Activated T-cell treated with anti-CD3 and anti-CD28 coated beads, Interleukin-2, amount 50 U/mL, for 1 hour (primary cell): ENCODE measurements at regions not wholly inside any gene's neighbourhood (a gene's known extent, or its start where the extent isn't known, plus 50 kb on each side); places are given as distances from the start of the nearest gene placed in this dataset.

Source experiments
- DNase-seq: peaks from one replicate; pipeline ENCODE4 v3.0.0-alpha.2; 2020

DNA sequence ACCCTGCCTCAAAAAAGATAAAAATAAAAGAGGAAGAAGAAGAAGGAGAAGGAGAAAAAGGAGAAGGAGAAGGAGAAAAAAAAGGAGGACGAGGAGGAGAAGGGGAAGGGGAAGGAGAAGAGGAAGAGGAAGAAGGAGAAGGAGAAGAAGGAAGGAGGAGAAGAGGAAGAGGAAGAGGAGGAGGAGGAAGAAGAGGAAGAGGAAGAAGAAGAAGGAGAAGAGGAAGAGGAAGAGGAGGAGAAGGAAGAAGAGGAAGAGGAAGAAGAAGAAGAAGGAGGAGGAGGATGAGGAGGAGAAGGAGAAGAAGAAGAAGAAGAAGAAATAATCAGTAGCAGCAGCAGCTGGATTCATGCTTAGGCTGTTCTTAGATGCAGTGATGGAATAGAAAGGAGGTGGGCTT is 159.7 kb downstream of the TFCP2L1 start:
- no peak for DNase-seq

DNA sequence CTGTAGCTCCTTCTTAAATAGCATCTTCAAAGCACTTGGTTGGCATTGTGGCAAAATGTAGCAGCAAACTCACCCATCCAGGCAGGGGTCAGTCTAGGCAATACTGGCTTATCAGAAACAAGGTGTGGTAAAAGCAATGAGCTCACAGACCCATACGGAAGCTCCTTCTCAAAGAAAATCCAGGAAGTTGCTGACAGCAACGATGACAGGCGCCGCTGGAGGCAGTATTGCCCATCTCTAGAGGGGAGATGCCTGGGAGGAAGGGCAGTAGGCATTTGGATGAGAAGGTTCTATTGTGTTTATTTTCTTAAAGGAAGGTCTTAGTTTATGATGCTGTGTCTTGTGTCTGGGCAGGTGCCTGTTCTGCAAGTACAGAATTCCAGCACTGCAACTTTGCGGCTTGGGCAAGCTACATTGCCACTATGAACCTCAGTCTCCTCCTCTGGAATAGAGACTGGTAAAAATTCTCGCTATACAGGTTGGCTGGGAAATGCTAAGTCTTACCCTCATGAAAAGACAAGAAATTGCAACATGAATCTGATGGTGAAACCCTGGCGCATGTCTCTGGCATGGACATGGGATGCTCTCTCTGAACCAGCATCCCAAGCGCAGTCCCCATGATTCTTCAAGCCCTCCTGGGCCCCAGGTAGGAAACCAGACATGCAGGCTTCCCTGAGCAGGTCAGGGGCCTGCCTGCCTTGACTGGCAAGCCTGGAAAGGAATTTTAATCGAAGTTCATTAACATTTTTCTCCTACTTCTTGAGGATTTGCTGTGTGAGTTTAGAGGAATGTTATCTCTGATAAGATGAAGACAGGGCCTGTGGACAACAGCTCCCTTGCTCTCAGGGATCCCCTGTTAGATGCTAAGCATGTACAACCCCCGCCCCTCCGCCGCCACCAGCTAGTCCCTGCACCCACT is 156.0 kb downstream of the TFCP2L1 start:
- DNase-seq = no peak

DNA sequence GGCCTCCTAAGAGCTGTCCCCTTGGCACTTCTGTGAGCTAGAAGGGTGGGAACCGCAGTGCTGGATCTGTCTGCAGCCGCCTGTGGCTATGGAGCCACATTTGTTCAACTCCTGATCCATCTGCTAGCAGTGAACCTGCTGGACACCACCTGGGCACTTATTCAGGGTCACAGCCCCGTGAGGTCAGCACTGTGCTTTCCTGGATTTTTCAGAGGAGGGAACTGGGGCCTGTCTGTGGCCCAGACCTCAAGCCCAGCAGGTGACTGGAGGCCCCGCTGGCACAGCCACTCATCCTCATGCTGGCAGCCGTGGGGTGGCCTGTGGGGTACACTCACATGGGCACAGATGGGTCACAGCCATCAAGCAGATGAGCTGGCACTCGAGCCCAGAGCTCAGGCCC is 155.3 kb downstream of the TFCP2L1 start:
- DNase-seq = no peak

DNA sequence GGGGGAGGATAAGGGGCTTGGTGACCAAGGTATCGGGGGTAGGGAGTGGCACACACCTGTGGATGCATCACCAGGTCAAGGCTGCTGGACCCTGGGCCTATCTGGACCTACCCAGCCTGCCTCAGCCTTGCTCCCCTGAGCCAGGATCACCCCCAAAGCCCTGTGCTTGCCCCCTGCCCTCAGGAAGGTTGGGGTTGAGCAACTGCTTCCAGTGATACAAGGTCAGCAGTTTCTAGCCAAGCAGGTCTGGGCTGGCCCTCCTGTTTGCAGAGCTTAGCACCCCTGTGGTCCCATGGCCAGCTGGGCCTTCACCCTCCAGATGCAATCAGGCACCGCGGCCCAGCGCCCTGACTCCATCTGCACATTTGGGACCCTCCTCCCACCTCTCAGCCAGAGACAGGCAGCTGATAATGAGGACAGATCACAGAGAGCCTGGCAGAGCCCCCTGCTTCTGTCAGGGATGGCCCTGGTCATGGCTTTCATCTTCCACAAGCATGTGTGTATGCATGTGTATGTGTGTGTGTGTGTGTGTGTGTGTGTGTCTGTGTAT is 154.6 kb downstream of the TFCP2L1 start:
- DNase-seq = no peak

DNA sequence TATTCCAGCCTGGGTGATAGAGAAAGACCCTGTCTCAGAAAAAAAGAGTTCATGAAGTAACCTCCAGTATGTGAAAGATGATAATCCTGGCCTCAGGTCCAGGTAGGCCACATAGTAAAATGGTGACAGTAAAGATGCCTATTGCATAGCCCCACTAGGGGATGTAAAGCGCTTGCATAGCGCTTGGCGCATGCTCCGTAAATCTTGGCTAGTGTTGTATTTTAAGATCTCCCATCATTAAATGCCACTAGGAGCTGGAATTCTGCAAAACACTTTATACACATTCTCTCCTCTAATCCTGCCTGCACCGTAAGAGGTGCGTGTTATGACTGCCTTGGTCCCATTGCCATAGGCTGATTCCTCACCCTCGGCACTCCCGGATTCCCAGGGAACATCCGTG is 153.6 kb downstream of the TFCP2L1 start:
- DNase-seq = no peak

DNA sequence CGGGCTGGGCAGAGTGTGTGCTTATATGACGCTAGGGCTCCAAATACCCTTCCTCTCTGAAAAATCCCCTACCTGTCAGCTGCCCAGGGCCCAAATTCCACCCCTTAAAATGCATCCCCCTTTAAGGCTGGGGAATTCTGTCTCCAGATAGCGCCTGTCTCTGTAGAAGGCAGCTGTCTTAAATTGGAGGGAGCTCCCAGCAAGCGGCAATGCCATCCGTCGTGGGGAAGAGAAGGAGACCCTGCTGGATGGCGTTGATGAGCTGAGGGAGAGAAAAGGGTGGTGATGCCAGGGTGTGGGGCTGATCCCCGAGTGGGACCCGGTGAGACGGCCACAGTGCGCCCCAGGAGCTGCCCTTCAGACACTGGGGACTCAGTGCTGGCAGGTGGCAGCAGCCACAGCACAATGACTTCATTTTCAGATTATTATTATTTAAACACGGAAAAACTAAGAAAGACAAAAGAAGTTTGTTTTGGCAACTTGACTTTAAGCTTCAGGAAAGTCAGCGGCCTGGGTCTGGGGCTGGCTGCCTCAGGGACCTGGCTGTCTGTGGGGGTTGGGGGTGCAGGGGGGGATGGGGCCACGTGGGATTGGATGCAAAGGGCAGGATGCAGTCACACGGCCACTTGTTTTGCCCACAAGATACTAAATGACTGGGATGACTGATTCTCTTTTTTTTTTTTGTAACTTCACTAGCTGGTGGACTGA is 152.8 kb downstream of the TFCP2L1 start:
- DNase-seq = no peak

DNA sequence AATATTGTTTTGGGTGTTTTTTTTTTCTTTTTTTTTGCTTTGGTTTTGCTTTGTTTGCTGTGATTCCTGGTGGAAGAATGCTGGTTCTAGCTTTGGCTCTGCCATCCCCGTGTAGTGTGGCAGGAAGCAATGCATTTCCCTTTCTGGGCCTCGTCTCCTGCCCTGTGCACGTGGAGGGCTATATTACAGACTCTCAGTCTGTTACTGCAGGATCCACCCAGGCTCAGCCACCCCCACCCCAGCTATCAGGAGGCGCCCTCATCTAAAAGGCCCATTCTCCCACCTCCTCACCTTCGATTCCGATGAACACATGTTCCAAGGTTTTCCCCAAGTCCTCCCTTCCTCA is 152.3 kb downstream of the TFCP2L1 start:
- DNase-seq = no peak

DNA sequence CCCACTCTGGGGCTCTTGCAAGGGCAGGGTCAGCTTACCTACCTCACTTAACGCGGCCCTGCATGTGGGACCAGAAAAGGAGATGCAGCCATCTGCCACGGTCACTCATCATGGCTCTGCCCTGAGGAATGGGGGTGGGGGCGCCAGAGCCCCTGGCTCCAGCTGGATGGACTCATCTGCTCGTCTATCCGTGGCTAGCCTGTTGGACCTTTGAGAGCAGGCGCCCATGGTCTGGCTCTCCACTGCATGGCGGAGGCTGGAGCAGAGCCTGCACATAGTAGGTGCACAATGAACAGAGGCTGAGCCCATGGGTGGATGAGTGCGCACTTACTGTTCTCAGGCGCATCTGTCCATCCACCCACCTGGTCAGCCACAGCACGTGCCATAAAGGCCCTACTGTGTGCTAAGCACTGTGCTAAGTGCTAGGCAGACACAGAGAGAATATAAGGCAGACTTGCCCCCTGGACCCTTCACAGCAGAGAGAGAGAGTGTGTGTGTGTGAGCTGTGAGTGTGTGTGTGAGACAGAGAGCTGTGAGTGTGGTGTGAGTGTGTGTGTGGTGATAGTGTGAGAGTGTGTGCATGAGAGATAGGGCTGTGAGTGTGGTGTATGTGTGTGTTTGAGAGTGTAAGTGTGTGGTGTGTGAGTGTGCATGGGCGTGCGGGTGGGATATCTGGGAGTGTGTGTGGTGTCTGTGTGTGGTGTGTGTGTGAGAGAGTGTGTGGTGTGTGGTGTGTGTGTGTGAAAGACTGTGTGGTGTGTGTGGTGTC is 151.3 kb downstream of the TFCP2L1 start:
- no peak for DNase-seq

DNA sequence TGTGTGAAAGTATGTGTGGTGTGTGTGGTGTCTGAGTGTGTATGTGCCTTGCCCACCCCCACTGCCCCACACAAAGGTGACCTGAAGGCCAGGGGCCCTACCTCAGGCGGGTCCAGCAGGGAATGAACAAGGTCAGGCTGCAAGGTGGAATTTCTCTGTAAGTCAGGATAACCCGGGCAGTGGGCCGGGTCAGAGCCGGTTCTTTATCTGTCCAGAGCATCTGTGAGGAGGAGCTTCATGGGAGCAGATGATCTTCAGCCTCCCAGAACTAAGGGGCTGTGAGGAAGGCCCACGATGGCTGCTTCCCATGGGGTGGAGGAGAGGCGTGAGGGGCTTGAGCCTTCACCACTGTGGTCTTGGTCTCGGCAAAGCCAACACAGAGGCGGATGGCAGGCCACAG is 150.3 kb downstream of the TFCP2L1 start:
- no peak for DNase-seq

DNA sequence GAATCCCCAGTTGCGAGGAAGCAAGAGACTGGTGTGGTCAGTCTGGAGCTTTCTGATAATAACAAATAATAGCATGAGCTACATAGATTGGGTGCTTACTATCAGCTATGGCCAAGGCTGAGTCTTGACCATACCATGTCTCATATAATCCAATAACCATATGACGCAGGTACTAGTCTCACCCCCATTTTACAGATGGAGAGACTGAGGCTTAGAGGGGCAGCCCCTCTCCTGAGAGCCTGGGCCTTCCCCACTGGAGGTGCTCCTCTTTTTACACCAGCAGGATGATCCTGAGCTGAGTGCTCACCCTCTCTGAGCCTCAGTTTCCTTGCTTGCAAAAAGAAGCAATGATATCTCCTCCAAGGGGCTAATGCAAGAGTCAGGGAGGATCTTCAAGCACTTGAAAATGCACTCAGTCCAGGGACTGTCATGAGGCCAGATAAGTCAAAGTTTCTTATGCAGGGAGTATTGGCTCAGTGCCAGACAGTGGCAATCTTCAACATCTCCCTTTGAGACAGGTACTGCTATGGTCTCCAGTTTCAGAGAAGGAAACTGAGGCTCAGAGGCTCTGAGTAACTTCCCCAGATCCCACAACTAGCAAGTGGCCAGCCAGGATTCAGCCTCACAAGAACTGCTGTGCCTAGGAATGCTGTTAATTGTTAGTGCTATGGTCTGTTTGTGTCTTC is 149.7 kb downstream of the TFCP2L1 start:
- DNase-seq = no peak

DNA sequence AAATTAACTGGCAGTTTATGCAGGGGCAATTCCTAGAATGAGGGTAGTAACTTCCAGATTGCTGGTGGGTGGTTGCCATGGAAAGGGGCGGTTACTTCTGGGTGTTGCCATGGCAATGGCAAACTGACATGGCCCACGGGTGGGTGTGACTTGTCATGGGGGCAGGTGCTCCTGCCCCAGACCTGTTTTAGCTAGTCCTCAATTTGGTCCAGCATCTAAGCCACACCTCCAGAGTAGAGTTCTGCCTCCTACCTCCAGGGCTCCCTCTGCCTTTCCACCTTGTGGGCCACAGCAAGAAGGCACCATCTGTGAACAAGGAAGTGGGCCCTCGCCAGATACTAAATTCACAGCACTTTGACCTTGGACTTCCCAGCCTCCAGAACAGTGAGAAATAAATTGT is 148.7 kb downstream of the TFCP2L1 start:
- no peak for DNase-seq

DNA sequence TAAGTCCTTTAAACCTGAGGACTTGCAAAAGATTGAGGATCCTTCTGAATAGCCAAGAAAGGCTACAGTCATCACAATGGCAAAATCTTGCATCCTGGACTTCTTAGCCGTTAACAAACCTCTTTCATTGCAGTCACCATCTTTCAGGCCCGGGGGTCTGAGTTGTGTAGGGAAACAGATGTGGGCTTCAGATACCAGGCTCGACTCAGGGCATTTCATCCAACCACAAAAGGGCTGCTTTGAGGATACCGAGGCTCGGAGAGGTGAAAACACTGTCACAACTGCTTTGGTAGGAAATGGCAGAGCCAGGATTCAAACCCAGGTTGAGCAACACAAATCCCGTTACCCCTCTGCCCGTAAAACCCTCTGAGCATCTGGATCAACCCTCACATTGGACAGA is 147.4 kb downstream of the TFCP2L1 start:
- no peak for DNase-seq

DNA sequence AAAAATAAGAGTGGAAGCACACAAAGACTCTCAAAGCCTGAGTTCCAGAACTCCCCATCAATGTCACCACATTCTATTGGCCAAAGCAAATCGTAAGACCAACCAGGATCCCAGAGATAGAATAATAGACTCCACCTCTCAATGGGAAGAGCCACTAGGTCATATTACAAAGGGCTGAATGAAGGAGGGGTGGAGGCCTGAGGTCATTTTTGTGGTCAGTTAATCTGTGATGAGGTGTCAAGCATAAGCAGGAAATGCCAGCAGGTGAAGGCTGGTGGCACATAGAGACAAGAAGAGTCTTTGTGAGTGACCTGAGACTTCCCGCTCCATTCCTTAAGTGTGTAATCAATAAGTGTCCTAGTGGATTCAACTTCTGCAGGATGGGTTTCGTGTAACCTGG is 144.3 kb downstream of the TFCP2L1 start:
- no peak for DNase-seq

DNA sequence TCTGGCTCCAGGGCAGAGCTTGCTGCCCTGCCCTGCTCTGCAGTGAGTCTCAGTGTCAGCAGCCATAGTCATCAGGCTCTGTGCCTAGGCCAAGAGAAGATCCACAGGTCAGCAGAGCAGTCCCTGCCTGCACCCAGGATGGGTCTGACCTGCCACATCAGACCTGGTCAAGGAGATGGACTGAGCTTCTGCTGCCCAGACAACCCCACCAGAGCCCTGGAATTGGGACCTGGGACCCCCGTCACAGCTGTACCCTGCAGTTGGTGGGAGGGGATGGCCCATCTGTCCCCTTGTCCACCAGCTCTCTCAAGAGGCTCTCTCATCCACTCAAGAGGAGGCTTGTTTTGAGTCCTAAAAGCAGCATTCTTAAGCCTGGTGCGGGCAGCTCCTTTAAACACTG is 142.6 kb downstream of the TFCP2L1 start:
- DNase-seq = no peak

DNA sequence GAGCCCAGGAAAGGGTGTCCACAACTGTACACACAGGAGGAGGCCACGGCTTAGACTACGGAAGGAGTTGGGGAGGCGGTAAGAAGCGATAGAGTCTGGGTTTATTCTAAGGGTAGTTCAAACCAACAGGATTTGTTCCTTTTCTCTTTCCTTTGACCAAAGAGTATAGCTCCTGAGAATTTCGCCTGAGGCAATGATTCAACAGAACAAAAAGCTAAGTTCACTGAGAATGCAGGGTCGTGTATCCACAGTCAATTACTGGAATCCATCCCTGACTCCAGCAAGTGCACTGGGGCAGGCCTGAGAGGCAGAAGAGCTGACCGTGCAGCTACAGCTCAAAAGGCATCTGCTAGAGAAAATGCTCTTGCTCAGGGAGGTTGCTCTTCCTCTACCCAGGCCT is 140.9 kb downstream of the TFCP2L1 start:
- no peak for DNase-seq

DNA sequence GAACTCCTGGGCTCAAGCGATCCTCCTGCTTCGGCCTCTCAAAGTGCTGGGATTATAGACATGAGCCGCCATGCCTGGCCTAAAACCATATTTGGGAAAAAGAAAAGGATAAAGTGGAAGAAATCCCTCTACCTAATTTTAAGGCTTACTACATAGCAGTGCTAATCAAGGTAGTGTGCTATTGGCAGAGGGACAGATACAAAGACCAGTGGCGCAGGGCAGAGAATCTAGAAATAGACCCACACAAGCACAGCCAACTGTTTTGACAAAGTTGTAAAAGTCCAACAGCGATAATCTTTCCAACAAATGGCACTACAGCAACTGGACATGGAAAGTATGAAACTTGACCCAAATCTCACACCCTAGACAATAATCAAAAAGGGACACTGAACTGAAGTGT is 138.4 kb downstream of the TFCP2L1 start:
- no peak for DNase-seq

DNA sequence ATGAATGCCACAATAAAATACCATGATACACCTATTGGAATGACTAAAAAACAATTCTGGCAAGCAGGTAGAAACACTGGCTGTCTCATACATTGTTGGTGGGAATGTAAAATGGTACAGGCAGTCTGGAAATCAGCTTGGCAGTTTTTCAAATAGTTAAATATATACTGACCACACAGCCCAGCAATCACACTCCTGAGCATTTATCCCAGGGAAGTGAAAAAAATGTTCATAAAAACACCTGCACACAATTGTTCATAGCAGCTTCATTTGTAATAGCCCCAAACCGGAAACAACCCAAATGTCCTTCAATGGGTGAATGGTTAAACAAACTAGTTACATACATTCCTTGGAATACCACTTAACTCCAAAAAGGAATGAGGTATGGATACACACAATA is 137.2 kb downstream of the TFCP2L1 start:
- no peak for DNase-seq

DNA sequence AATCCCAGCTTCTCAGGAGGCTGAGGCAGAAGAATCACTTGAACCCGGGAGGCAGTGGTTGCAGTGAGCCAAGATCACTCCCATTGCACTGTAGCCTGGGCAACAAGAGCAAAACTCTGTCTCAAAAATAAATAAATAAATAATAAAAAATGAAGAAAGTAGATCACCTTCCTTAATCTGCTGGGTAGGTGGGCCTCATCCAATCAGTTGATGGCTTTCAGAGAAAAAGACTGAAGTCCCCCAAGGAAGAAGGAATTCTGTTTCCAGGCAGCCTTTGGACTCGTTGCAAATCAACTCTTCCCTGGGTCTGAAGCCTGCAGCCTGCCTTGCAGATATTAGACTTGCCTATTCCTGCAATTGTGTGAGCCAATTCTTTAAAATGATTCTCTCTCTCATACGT is 136.5 kb downstream of the TFCP2L1 start:
- DNase-seq = no peak

DNA sequence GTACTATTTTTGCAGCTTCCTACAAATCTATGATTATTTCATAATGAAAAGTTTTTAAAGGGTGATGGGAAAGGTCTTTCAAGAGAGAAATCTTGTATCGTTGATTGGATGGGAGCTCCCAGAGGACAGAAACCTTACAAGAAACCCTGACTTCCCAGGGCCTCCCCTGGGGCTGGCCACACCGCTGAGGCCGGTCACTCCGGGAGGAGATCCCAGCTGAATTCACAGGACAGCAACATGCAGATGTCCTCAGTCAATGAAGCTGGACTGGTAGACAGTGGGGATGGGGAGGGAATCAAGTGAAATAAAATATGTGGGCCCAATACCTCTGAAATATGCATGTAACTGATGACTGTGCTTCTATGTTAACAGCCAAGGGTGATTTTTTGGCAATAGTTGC is 135.6 kb downstream of the TFCP2L1 start:
- DNase-seq = no peak

DNA sequence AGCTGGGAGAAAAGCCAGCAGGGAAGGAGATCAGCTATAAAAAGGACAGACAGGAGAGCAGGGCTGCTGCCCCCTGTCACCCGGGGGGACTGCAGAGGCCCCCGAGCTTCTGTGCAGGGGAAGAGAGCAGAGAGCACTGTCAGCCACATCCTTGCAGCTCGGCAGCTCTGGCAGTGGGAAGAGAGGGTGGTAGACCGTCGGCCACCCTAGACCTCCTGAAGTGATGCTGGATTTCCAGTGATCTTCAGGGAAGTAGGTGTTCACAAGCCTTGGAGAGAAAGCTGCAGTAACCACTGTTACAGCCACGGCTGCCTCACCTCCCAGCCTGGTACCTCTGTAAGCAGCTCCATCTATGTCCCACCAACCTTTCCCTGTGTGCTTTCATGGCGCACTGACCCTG is 134.9 kb downstream of the TFCP2L1 start:
- DNase-seq = no peak

DNA sequence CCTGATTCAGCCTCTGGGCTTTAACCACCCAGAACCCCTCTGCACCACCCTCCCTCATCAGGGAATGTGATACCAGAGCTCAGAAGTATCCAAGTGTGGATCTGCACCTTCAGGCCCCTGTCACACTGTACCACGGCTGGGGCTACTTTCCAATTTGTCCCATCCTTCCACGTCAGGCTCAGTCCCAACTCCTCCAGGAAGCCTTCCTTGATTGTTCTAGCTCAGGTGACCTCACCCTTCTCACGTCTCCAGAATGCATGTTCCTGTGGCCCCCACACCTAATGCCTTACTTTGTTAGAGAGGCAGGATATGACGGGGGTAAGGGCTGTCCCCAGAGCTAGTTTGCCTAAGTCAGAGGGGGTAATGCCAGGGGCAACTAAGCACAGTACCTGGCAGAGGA is 134.3 kb downstream of the TFCP2L1 start:
- no peak for DNase-seq

DNA sequence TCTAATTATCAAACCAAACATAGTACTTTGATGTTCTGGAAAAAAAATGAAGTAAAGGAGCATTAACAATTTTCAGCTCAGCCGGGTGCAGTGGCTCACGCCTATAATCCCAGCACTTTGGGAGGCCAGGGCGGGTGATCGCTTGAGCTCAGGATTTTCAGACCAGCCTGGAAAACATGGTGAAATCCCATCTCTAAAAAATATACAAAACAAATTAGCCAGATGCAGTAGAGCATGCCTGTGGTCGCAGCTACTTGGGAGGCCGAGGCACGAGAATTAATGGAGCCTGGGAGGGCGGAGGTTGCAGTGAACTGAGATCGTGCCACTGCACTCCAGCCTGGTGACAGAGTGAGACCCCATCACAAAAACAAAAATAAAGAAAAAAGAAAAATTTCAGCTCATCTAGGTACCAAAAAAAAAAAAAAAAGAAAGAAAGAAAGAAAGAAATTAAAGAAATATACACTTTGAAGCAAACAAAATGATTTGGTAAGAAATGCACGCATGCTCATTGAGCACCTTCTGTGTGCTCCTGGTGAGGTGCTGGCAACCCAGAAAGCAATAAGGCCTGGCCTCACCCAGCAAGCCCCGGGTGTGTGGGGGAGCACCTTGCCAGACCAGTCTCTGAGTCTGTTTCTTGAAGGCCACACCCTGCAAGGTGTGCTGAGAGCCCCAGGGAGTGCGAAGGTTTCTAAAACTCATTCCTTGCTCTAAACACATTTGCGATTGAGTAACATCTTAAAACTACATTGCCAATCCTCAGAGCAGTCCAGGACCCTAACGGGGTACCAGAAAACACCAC is 133.5 kb downstream of the TFCP2L1 start:
- no peak for DNase-seq
